ENCODE measurements at regions not wholly inside any gene's neighbourhood (a gene's known extent, or its start where the extent isn't known, plus 50 kb on each side); places are given as distances from the start of the nearest gene placed in this dataset.

- ChIA-PET CTCF (no interaction called here), POLR2A (no interaction called here)
- no peak for DNase-seq
- Mint-ChIP-seq H3K27me3 (no peaks in the 10 kb centered on the region), H3K4me1 (no peaks in the 10 kb centered on the region), H3K4me3 (no peak overlapping the region), H3K36me3 (ENCODE audit: low read depth) (no peaks in the 10 kb centered on the region), H3K27ac (no peak overlapping the region), H3K9me3 (no peaks in the 10 kb centered on the region)
These were observed 386.8 kb downstream of the INSC start for GRCh38 chr11:15501566-15501965.

GRCh38 chr11:15505155-15505554 is 390.4 kb downstream of the INSC start:
- no peak for DNase-seq
- Mint-ChIP-seq H3K27me3 (no peaks in the 10 kb centered on the region), H3K9me3 (no peaks in the 10 kb centered on the region), H3K4me3 (no peak overlapping the region), H3K4me1 (no peaks in the 10 kb centered on the region), H3K27ac (no peak overlapping the region), H3K36me3 (ENCODE audit: low read depth) (no peaks in the 10 kb centered on the region)
- ChIA-PET CTCF (no interaction called here), POLR2A (no interaction called here)

GRCh38 chr11:15507592-15507991 is 392.9 kb downstream of the INSC start:
- Mint-ChIP-seq H3K27ac (no peak overlapping the region), H3K4me3 (no peak overlapping the region), H3K4me1 (no peaks in the 10 kb centered on the region), H3K9me3 (no peaks in the 10 kb centered on the region), H3K36me3 (ENCODE audit: low read depth) (no peaks in the 10 kb centered on the region), H3K27me3 (no peaks in the 10 kb centered on the region)
- ChIA-PET CTCF (no interaction called here), POLR2A (no interaction called here)
- DNase-seq: no peak

- H3K4me3 Mint-ChIP-seq: no peak overlapping the region
- no peaks in the 10 kb centered on the region for H3K4me1 Mint-ChIP-seq
- no peaks in the 10 kb centered on the region for H3K9me3 Mint-ChIP-seq
- no peak overlapping the region for H3K27ac Mint-ChIP-seq
- DNase-seq: no peak
- no peaks in the 10 kb centered on the region for H3K36me3 Mint-ChIP-seq (ENCODE audit: low read depth)
- POLR2A ChIA-PET: no interaction called here
- CTCF ChIA-PET: no interaction called here
- no peaks in the 10 kb centered on the region for H3K27me3 Mint-ChIP-seq
These were observed 394.4 kb downstream of the INSC start for GRCh38 chr11:15509082-15509481.

- H3K4me3 Mint-ChIP-seq: no peak overlapping the region
- no peaks in the 10 kb centered on the region for H3K36me3 Mint-ChIP-seq (ENCODE audit: low read depth)
- no peak for DNase-seq
- no peaks in the 10 kb centered on the region for H3K27me3 Mint-ChIP-seq
- H3K4me1 Mint-ChIP-seq: no peaks in the 10 kb centered on the region
- ChIA-PET POLR2A (interaction anchor here (0.7 kb wide), 1 partner anchor 20 kb away, joined by 3 read pairs; no protein-coding TSS in a partner anchor), CTCF (no interaction called here)
- H3K9me3 Mint-ChIP-seq: peaks cover 7% of the 10 kb centered on the region
- no peak overlapping the region for H3K27ac Mint-ChIP-seq
These were observed 404.5 kb downstream of the INSC start for GRCh38 chr11:15519124-15519791.

GRCh38 chr11:15519911-15520310 is 405.2 kb downstream of the INSC start:
- Mint-ChIP-seq H3K4me1 (no peaks in the 10 kb centered on the region), H3K36me3 (ENCODE audit: low read depth) (no peaks in the 10 kb centered on the region), H3K27ac (no peak overlapping the region), H3K9me3 (peaks cover 6% of the 10 kb centered on the region), H3K27me3 (no peaks in the 10 kb centered on the region), H3K4me3 (no peak overlapping the region)
- CTCF ChIA-PET: no interaction called here
- POLR2A ChIA-PET: no interaction called here
- DNase-seq: no peak

GRCh38 chr11:15523543-15523942 is 408.8 kb downstream of the INSC start:
- Mint-ChIP-seq H3K4me3 (no peak overlapping the region), H3K9me3 (peaks cover 11% of the 10 kb centered on the region)
- POLR2A ChIA-PET: no interaction called here

GRCh38 chr11:15525582-15525981 is 410.9 kb downstream of the INSC start:
- peaks cover 11% of the 10 kb centered on the region for H3K9me3 Mint-ChIP-seq
- H3K36me3 Mint-ChIP-seq (ENCODE audit: low read depth): no peaks in the 10 kb centered on the region
- no peak overlapping the region for H3K4me3 Mint-ChIP-seq
- DNase-seq: no peak
- H3K4me1 Mint-ChIP-seq: no peaks in the 10 kb centered on the region
- H3K27me3 Mint-ChIP-seq: no peaks in the 10 kb centered on the region
- CTCF ChIA-PET: no interaction called here
- no peak overlapping the region for H3K27ac Mint-ChIP-seq
- POLR2A ChIA-PET: no interaction called here

More at GRCh38 chr11:15523543-15523942, 408.8 kb downstream of the INSC start:
- CTCF ChIA-PET: no interaction called here
- Mint-ChIP-seq H3K27me3 (no peaks in the 10 kb centered on the region), H3K4me1 (no peaks in the 10 kb centered on the region), H3K36me3 (ENCODE audit: low read depth) (no peaks in the 10 kb centered on the region), H3K27ac (no peak overlapping the region)
- DNase-seq: no peak

- Mint-ChIP-seq H3K4me1 (no peaks in the 10 kb centered on the region), H3K9me3 (peaks cover 11% of the 10 kb centered on the region), H3K36me3 (ENCODE audit: low read depth) (no peaks in the 10 kb centered on the region), H3K27ac (no peak overlapping the region), H3K4me3 (no peak overlapping the region), H3K27me3 (no peaks in the 10 kb centered on the region)
- POLR2A ChIA-PET: no interaction called here
- no peak for DNase-seq
- CTCF ChIA-PET: no interaction called here
These were observed 411.3 kb downstream of the INSC start for GRCh38 chr11:15526032-15526431.

- no peaks in the 10 kb centered on the region for H3K27me3 Mint-ChIP-seq
- DNase-seq: no peak
- H3K4me1 Mint-ChIP-seq: no peaks in the 10 kb centered on the region
- no peaks in the 10 kb centered on the region for H3K36me3 Mint-ChIP-seq (ENCODE audit: low read depth)
- H3K27ac Mint-ChIP-seq: no peak overlapping the region
- H3K9me3 Mint-ChIP-seq: peaks cover 11% of the 10 kb centered on the region
- H3K4me3 Mint-ChIP-seq: no peak overlapping the region
- ChIA-PET CTCF (no interaction called here), POLR2A (no interaction called here)
These were observed 412.2 kb downstream of the INSC start for GRCh38 chr11:15526859-15527450.

GRCh38 chr11:15532432-15532831 is 417.7 kb downstream of the INSC start:
- no peak for DNase-seq
- POLR2A ChIA-PET: no interaction called here

GRCh38 chr11:15534266-15534665 is 419.5 kb downstream of the INSC start:
- Mint-ChIP-seq H3K4me3 (no peak overlapping the region), H3K9me3 (no peaks in the 10 kb centered on the region), H3K27me3 (no peaks in the 10 kb centered on the region), H3K4me1 (no peaks in the 10 kb centered on the region), H3K36me3 (ENCODE audit: low read depth) (no peaks in the 10 kb centered on the region), H3K27ac (no peak overlapping the region)
- ChIA-PET CTCF (no interaction called here), POLR2A (no interaction called here)
- DNase-seq: no peak

More at GRCh38 chr11:15532432-15532831, 417.7 kb downstream of the INSC start:
- H3K36me3 Mint-ChIP-seq (ENCODE audit: low read depth): no peaks in the 10 kb centered on the region
- H3K4me1 Mint-ChIP-seq: no peaks in the 10 kb centered on the region
- CTCF ChIA-PET: interaction anchor here (1.1 kb wide), 1 partner anchor 335 kb away, joined by 3 read pairs; no protein-coding TSS in a partner anchor
- H3K27ac Mint-ChIP-seq: no peak overlapping the region
- H3K9me3 Mint-ChIP-seq: peaks cover 2% of the 10 kb centered on the region
- H3K4me3 Mint-ChIP-seq: no peak overlapping the region
- no peaks in the 10 kb centered on the region for H3K27me3 Mint-ChIP-seq

- Mint-ChIP-seq H3K27ac (no peak overlapping the region), H3K36me3 (ENCODE audit: low read depth) (no peaks in the 10 kb centered on the region), H3K27me3 (no peaks in the 10 kb centered on the region), H3K4me1 (no peaks in the 10 kb centered on the region), H3K9me3 (no peaks in the 10 kb centered on the region), H3K4me3 (no peak overlapping the region)
- ChIA-PET POLR2A (no interaction called here), CTCF (no interaction called here)
- no peak for DNase-seq
These were observed 420.7 kb downstream of the INSC start for GRCh38 chr11:15535414-15535813.

GRCh38 chr11:15536438-15536837 is 421.7 kb downstream of the INSC start:
- ChIA-PET CTCF (no interaction called here), POLR2A (no interaction called here)
- Mint-ChIP-seq H3K27me3 (no peaks in the 10 kb centered on the region), H3K9me3 (no peaks in the 10 kb centered on the region), H3K4me3 (no peak overlapping the region), H3K27ac (no peak overlapping the region), H3K36me3 (ENCODE audit: low read depth) (no peaks in the 10 kb centered on the region), H3K4me1 (no peaks in the 10 kb centered on the region)
- no peak for DNase-seq

Data from activated CD4-positive, alpha-beta T cell treated with anti-CD3 and anti-CD28 coated beads, Interleukin-2, amount 10 ng/mL, durations not matched to agents 7 days and 5 days (primary cell).